ENCODE measurements at regions not wholly inside any gene's neighbourhood (a gene's known extent, or its start where the extent isn't known, plus 50 kb on each side); places are given as distances from the start of the nearest gene placed in this dataset.
"Not testable (repeated sequence)": the region's sequence is repeated elsewhere in the genome, so short reads cannot be mapped to it uniquely, and the experiment has no call there.

GRCh38 chr1:72489801-72490200 is 207.5 kb upstream of the NEGR1 start:
- no peak for DNase-seq

GRCh38 chr1:72485801-72486200 is 203.5 kb upstream of the NEGR1 start:
- DNase-seq = peak; percentile 65

GRCh38 chr1:72483846-72484357 is 201.6 kb upstream of the NEGR1 start:
- no peak for DNase-seq

GRCh38 chr1:72482736-72483413 is 200.5 kb upstream of the NEGR1 start:
- no peak for DNase-seq

GRCh38 chr1:72481420-72481970 is 199.2 kb upstream of the NEGR1 start:
- DNase-seq = no peak

GRCh38 chr1:72466376-72466775 is 184.0 kb upstream of the NEGR1 start:
- no peak for DNase-seq

- peak; percentile 15 for DNase-seq
Observed at GRCh38 chr1:72462186-72462905, 180.0 kb upstream of the NEGR1 start.

- peak; percentile 36 for DNase-seq
Observed at GRCh38 chr1:72442262-72442661, 159.9 kb upstream of the NEGR1 start.

- peak; percentile 10 for DNase-seq
Observed at GRCh38 chr1:72439036-72439435, 156.7 kb upstream of the NEGR1 start.

GRCh38 chr1:72438270-72438669 is 155.9 kb upstream of the NEGR1 start:
- DNase-seq = no peak

GRCh38 chr1:72435025-72435424 is 152.7 kb upstream of the NEGR1 start:
- peak; percentile 48 for DNase-seq

- DNase-seq = no peak
Observed at GRCh38 chr1:72434070-72434469, 151.7 kb upstream of the NEGR1 start.

- no peak for DNase-seq
Observed at GRCh38 chr1:72433591-72433990, 151.3 kb upstream of the NEGR1 start.

- DNase-seq = no peak
Observed at GRCh38 chr1:72432645-72433267, 150.4 kb upstream of the NEGR1 start.

- DNase-seq = peak; percentile 3
Observed at GRCh38 chr1:72431810-72432209, 149.5 kb upstream of the NEGR1 start.

- not testable (repeated sequence) for DNase-seq
Observed at GRCh38 chr1:72428276-72428675, 145.9 kb upstream of the NEGR1 start.

GRCh38 chr1:72419229-72419628 is 136.9 kb upstream of the NEGR1 start:
- DNase-seq = no peak

GRCh38 chr1:72412286-72412685 is 129.9 kb upstream of the NEGR1 start:
- peak; percentile 46 for DNase-seq

- no peak for DNase-seq
Observed at GRCh38 chr1:72399807-72400206, 117.5 kb upstream of the NEGR1 start.

GRCh38 chr1:72397786-72398185 is 115.4 kb upstream of the NEGR1 start:
- DNase-seq = peak; percentile 78

GRCh38 chr1:72394457-72394856 is 112.1 kb upstream of the NEGR1 start:
- DNase-seq = no peak

GRCh38 chr1:72379072-72379471 is 96.7 kb upstream of the NEGR1 start:
- no peak for DNase-seq

GRCh38 chr1:72375226-72375625 is 92.9 kb upstream of the NEGR1 start:
- DNase-seq = no peak

All from fibroblast of skin of abdomen (primary cell).